ENCODE measurements at regions not wholly inside any gene's neighbourhood (a gene's known extent, or its start where the extent isn't known, plus 50 kb on each side); places are given as distances from the start of the nearest gene placed in this dataset.

GRCh38 chr5:84590629-84591028, 205.9 kb upstream of the EDIL3 start:
- no peak overlapping the region for H3K4me3 ChIP-seq
- H3K27me3 ChIP-seq, result no peaks in the 10 kb centered on the region
- no peak overlapping the region for H3K27ac ChIP-seq
- H3K4me1 ChIP-seq (ENCODE audit: insufficient read depth), result no peaks in the 10 kb centered on the region
- DNase-seq, result no peak
- H3K36me3 ChIP-seq, result no peaks in the 10 kb centered on the region
- TF ChIP-seq, protein P1, sequence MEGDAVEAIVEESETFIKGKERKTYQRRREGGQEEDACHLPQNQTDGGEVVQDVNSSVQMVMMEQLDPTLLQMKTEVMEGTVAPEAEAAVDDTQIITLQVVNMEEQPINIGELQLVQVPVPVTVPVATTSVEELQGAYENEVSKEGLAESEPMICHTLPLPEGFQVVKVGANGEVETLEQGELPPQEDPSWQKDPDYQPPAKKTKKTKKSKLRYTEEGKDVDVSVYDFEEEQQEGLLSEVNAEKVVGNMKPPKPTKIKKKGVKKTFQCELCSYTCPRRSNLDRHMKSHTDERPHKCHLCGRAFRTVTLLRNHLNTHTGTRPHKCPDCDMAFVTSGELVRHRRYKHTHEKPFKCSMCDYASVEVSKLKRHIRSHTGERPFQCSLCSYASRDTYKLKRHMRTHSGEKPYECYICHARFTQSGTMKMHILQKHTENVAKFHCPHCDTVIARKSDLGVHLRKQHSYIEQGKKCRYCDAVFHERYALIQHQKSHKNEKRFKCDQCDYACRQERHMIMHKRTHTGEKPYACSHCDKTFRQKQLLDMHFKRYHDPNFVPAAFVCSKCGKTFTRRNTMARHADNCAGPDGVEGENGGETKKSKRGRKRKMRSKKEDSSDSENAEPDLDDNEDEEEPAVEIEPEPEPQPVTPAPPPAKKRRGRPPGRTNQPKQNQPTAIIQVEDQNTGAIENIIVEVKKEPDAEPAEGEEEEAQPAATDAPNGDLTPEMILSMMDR (IDR thresholded peaks at IDR 0.05), result no peak
- TF ChIP-seq POLR2A (IDR thresholded peaks at IDR 0.05) (no peak), EP300 (IDR thresholded peaks at IDR 0.05) (no peak)
- WGBS, 3 donors, result 88 to 90% (median 89%) methylated on average over 3 of the region's 3 CpGs
- intact Hi-C loops (cut with DNase I), result no loop called here
- H3K9me3 ChIP-seq, result no peaks in the 10 kb centered on the region

- Histone ChIP-seq H3K36me3 (no peaks in the 10 kb centered on the region), H3K9me3 (no peaks in the 10 kb centered on the region), H3K4me3 (no peak overlapping the region), H3K27me3 (no peaks in the 10 kb centered on the region), H3K27ac (no peak overlapping the region), H3K4me1 (ENCODE audit: insufficient read depth) (no peaks in the 10 kb centered on the region)
- TF ChIP-seq, protein P1 (IDR thresholded peaks at IDR 0.05), result no peak
- TF ChIP-seq POLR2A (IDR thresholded peaks at IDR 0.05), result no peak
- TF ChIP-seq EP300 (IDR thresholded peaks at IDR 0.05), result no peak
- WGBS, 3 donors, result 72 to 80% (median 75%) methylated on average over 1 of the region's 1 CpG
- DNase-seq, result no peak
- intact Hi-C loops (cut with DNase I), result no loop called here
Observed at GRCh38 chr5:84589926-84590325, 205.2 kb upstream of the EDIL3 start.

DNA sequence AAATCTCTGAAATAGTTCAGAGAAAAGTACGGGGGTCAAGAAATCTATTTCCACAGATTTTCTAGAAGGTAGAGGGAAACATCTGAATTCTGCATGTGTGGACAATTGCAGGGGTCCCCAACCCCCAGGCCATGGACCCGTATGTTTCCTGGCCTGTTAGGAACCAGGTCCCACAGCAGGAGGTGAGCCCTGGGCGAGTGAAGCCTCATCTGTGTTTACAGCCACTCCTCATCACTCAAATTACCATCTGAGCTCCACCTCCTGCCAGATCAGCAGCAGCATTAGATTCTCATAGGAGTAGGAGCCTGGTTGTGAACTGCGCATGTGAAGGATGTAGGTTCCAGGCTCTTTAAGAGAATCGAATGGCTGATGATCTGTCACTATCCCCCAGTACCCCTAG, 200.5 kb upstream of the EDIL3 start:
- no peak for DNase-seq

DNA sequence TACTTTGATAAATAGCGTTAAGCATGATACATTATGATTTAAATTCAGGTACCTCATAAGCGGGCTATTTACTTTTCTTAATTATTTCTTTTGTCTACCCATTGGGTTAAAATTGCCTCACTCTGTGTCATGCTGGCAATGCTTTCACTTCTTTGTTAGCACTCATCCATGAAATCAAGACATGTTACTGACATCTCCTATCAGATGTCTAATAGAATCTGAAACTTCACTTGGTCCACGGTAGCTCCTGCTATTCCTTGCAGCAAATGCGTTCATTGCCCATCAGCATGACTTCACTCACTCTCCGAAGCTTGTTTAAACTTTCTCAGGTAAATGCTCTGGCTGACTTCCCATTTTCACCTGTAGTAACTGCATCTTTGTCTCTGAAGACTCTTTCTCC, 193.5 kb upstream of the EDIL3 start:
- Histone ChIP-seq H3K36me3 (no peaks in the 10 kb centered on the region), H3K27me3 (no peaks in the 10 kb centered on the region), H3K4me1 (ENCODE audit: insufficient read depth) (no peaks in the 10 kb centered on the region), H3K4me3 (no peak overlapping the region), H3K9me3 (no peaks in the 10 kb centered on the region), H3K27ac (no peak overlapping the region)
- DNase-seq, result no peak
- no peak for TF ChIP-seq POLR2A (IDR thresholded peaks at IDR 0.05)
- TF ChIP-seq, protein P1 (IDR thresholded peaks at IDR 0.05), result no peak
- WGBS, 3 donors, result 94 to 97% (median 94%) methylated on average over 5 of the region's 5 CpGs
- intact Hi-C loops (cut with DNase I), result no loop called here

More for the DNA sequence above, 200.5 kb upstream of the EDIL3 start:
- Histone ChIP-seq H3K27ac (no peak overlapping the region), H3K36me3 (no peaks in the 10 kb centered on the region), H3K4me1 (ENCODE audit: insufficient read depth) (no peaks in the 10 kb centered on the region), H3K9me3 (no peaks in the 10 kb centered on the region), H3K4me3 (no peak overlapping the region), H3K27me3 (no peaks in the 10 kb centered on the region)
- TF ChIP-seq POLR2A (IDR thresholded peaks at IDR 0.05) (no peak), EP300 (IDR thresholded peaks at IDR 0.05) (no peak)
- TF ChIP-seq, protein P1 (IDR thresholded peaks at IDR 0.05), result no peak
- intact Hi-C loops (cut with DNase I), result no loop called here
- WGBS, 3 donors, result 85 to 90% (median 88%) methylated on average over 5 of the region's 5 CpGs

All from ovary (tissue), 7 donors.